HL-60 (cell line): ENCODE measurements at regions not wholly inside any gene's neighbourhood (a gene's known extent, or its start where the extent isn't known, plus 50 kb on each side); places are given as distances from the start of the nearest gene placed in this dataset.

Experiments
- CTCF ChIP-seq: IDR thresholded peaks from one replicate; pipeline ENCODE4 v1.5.1; 2011; ENCODE audit warnings: low read length, control low read depth, inconsistent platforms; ENCODE audit not compliant: insufficient read depth
- POLR2AphosphoS5 ChIP-seq: IDR thresholded peaks from 2 replicates; pipeline ENCODE4 v1.6.1; 2012; ENCODE audit warnings: low read depth
- REST ChIP-seq: IDR thresholded peaks from 2 replicates; pipeline ENCODE4 v1.6.1; 2012; ENCODE audit warnings: low read depth; ENCODE audit not compliant: insufficient replicate concordance

GRCh38 chrX:10988653-10989052 lies 122.5 kb upstream of the HCCS start:
- TF ChIP-seq POLR2AphosphoS5 (no peak), CTCF (no peak), REST (no peak)
